HG03439 (cell line): ENCODE measurements at regions not wholly inside any gene's neighbourhood (a gene's known extent, or its start where the extent isn't known, plus 50 kb on each side); places are given as distances from the start of the nearest gene placed in this dataset.

Experiments used
- ATAC-seq: cut with Tn5 transposase; IDR thresholded peaks from one replicate; pipeline ENCODE4 v1.9.1; 2021; ENCODE audit warnings: mild to moderate bottlenecking, moderate library complexity; ENCODE audit not compliant: unreplicated experiment

GRCh38 chr10:44593952-44594351 is 209.1 kb upstream of the CXCL12 start:
- ATAC-seq, result no peak

GRCh38 chr10:44607116-44607515 is 222.2 kb upstream of the CXCL12 start:
- ATAC-seq, result no peak

GRCh38 chr10:44618910-44619309 is 234.0 kb upstream of the CXCL12 start:
- no peak for ATAC-seq

GRCh38 chr10:44619521-44619920 is 234.6 kb upstream of the CXCL12 start:
- ATAC-seq, result no peak

GRCh38 chr10:44619975-44620374 is 235.1 kb upstream of the CXCL12 start:
- ATAC-seq, result no peak

DNA sequence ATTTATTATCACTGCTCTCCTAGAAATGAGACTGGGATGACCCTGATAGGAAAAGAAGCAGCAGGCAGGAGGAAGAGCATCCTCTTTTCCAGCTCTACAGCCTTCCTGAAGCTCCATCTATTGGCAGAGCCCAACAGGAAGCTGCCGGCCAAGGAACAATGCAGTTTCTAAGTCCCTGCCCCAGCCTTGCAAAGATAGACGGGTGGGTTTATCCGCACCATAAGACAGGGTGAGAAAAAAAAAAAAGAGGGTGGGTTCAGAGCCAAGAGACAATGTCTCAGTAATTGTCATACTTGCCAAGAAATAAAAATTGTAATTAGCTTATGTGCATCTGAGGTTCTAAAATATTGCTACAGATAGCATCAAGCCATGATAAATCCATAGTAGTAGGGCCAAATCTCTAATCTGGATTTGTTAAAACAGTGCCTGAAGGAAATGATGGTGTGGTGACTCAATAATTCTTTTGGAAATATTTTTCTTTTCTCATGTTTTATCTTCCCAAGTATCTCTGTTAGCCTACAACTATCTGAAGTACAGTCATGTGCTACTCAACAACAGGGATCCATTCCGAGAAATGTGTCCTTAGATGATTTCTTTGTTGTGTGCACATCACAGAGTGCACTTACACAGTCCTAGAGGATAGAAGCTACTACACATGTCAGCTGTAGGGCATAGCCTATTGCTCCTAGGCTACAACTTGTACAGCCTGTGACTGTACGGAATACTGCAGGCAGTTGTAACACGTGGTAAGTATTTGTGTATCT is 242.9 kb upstream of the CXCL12 start:
- no peak for ATAC-seq

DNA sequence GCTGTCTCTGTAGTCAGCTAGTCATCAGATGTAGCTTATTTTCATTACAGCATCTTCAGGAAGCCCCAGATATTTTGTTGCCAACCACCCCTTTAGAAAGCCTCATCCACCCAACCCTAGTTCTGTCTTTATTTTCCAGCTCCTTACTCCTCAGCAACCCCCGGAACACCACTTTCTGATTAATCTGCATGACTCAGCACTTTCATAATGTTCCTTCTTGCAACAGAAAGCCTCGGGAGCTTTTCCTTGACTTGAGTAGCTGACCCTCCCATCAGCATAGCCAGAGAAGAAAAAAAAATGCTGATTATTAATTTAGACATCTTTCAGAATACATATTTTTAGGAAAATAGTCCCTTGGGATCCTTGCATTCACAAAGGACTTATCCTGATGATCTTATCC is 244.0 kb upstream of the CXCL12 start:
- ATAC-seq, result no peak

DNA sequence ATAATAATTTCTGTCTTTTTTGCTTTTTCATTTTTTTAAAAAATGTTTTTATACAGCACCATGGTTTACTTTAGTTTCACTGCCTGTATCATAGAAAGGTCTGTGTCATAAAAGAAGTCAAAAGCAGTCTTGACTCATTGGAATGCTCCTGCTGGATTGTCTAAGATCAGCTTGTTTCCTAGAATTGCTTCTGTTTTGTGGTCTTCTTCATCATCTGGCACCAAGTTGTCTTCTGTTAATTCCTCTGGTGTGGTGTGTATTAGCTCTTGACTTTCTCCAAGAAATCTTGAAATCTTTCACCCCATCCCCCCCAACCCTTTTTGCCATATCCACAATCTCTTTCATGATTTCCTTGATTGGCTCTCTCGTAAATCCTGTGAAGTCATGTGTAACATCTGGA is 250.3 kb upstream of the CXCL12 start:
- ATAC-seq, result no peak

DNA sequence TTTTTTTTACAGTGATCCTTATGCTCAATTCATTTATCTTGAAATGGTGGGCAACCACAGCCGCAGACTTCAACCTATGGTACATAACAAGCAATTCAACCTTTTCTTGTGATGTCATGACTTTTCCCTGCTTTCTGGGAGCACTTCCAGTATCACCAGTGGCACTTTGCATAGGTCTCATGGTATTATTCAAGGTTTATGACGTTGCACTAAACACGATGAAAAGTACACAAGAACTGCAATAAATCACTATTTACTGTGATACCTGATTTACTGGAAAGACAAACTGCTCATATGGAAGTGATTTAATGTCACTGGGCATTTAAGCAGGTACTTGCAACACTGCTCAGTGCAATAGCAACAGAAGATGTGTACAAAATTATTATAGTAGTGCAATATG is 251.7 kb upstream of the CXCL12 start:
- no peak for ATAC-seq

- no peak for ATAC-seq
These were observed 255.5 kb upstream of the CXCL12 start for GRCh38 chr10:44640429-44640828.

GRCh38 chr10:44647473-44647872 is 262.6 kb upstream of the CXCL12 start:
- ATAC-seq, result no peak

GRCh38 chr10:44647877-44648542 is 263.1 kb upstream of the CXCL12 start:
- ATAC-seq, result no peak

DNA sequence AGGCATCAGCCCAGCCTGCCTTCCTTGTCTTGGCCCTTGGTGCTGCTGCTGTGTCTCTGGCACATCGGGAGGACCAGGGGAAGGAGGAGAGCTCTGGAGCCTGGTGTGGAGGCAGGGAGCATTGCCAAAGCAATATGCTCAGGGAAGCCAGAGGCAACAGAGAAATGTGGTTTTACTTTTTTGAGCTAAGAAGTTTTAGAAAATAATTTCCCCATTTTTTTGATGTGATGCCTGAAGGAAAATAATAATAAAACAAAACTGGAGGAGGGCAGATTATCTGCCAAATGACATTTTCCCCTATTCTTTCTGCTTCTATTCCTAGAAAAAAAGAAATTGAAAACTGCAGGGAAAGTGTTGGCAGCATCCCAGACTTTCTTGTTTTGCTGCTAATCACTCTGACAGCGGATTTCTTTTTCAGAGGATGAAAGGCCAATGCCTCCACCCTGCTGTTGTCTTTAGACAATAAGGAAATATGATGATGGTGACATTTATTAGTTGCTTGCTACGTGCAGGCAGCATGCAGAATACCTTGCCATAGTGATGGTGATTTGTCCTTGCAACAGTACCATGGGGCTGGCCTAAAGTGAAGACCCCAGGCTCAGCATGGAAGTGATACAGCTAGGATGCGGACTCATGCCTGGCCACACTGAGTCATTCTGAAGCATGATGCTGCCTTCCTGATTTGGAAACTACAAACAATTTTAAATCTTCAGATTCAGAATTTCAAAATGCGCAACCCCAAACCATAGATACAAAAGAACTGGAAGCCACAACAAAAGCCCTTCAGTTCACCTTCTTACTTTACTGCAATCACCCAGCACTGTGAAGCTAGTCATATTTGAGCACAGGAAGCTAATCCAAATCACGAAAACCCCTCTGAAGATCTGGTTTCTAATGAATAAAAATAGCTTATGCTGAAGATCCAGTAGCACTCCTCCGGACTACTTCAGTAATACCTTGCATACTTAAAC is 260.2 kb upstream of the TMEM72 start:
- no peak for ATAC-seq

- ATAC-seq, result no peak
These were observed 259.3 kb upstream of the TMEM72 start for GRCh38 chr10:44651834-44652233.

GRCh38 chr10:44659320-44659719 is 251.8 kb upstream of the TMEM72 start:
- no peak for ATAC-seq

- no peak for ATAC-seq
These were observed 250.9 kb upstream of the TMEM72 start for GRCh38 chr10:44660271-44660670.

DNA sequence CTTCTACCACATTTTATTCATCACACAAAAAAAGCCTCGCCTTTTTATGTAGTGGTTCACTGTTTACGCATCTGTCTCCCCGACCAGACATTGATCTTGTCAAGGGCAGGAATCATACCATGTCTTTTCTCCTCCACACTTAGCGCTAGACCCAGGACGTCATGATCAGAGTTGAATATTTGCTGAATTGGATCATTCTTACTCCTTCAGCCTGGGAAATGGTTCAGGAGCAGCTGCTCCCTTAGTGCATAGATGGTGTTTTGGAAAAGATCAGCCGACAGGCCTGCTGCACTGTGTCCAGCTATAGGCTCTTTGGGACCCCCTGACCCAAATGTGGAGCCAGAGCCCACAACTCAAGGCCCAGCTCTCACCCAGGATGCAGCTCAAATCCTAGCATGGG is 249.1 kb upstream of the TMEM72 start:
- ATAC-seq, result no peak

- ATAC-seq, result no peak
These were observed 242.8 kb upstream of the TMEM72 start for GRCh38 chr10:44668336-44668735.

GRCh38 chr10:44671319-44671718 is 239.8 kb upstream of the TMEM72 start:
- ATAC-seq, result no peak

GRCh38 chr10:44673245-44673983 is 237.7 kb upstream of the TMEM72 start:
- ATAC-seq, result no peak
